CD8-positive, alpha-beta memory T cell (primary cell): ENCODE measurements at regions not wholly inside any gene's neighbourhood (a gene's known extent, or its start where the extent isn't known, plus 50 kb on each side); places are given as distances from the start of the nearest gene placed in this dataset.
"Not testable (repeated sequence)": the region's sequence is repeated elsewhere in the genome, so short reads cannot be mapped to it uniquely, and the experiment has no call there.

Experiments
- CTCF ChIA-PET: fragments of 350-600 bp; sonication (Branson Sonifier 250); formaldehyde crosslinking; loops from one replicate; lab custom pipeline; 2021; ENCODE audit warnings: antibody characterized with exemption; lab: Charles Lee
- POLR2A ChIA-PET: fragments of 350-600 bp; sonication (Branson Sonifier 250); formaldehyde crosslinking; loops from one replicate; lab custom pipeline; 2021; ENCODE audit warnings: antibody characterized with exemption; lab: Charles Lee
- DNase-seq, 5 donors: peaks; one replicate each; pipeline versions ENCODE4 v3.0.0 to v3.0.0-alpha.2; 2020 to 2022; ENCODE audit warnings: mixed read lengths in 1 of 5
- H3K27ac ChIP-seq: one replicate; pipeline ENCODE4 v1.7.0; 2013; ENCODE audit warnings: low read depth, mild to moderate bottlenecking, low read length, moderate library complexity
- H3K27me3 ChIP-seq: 2 replicates; pipeline ENCODE4 v1.7.0; 2013; ENCODE audit warnings: low read length, mild to moderate bottlenecking; ENCODE audit not compliant: insufficient read depth, poor library complexity, severe bottlenecking
- H3K36me3 ChIP-seq: 2 replicates; pipeline ENCODE4 v1.7.0; 2013; ENCODE audit warnings: mild to moderate bottlenecking, low read length, moderate library complexity; ENCODE audit not compliant: insufficient read depth
- H3K4me1 ChIP-seq: 2 replicates; pipeline ENCODE4 v1.7.0; 2013; ENCODE audit warnings: mild to moderate bottlenecking, low read length, moderate library complexity; ENCODE audit not compliant: insufficient read depth
- H3K4me3 ChIP-seq: 2 replicates; pipeline ENCODE4 v1.7.0; 2013; ENCODE audit warnings: mild to moderate bottlenecking, low read length
- H3K9me3 ChIP-seq: 2 replicates; pipeline ENCODE4 v1.7.0; 2013; ENCODE audit warnings: mild to moderate bottlenecking, low read length
- H3K27ac Mint-ChIP-seq, 8 donors: one replicate each; pipeline ENCODE4 v1.8.0; 2020 to 2021; ENCODE audit warnings: mixed read lengths in 8 of 8, mild to moderate bottlenecking in 6 of 8, inconsistent platforms in 3 of 8, moderate library complexity in 3 of 8
- H3K27me3 Mint-ChIP-seq, 2 donors: one replicate each; pipeline ENCODE4 v1.8.0; 2020 to 2021; ENCODE audit warnings: mixed read lengths in 2 of 2, mild to moderate bottlenecking in 1 of 2, moderate library complexity in 1 of 2
- H3K36me3 Mint-ChIP-seq, 3 donors: one replicate each; pipeline ENCODE4 v1.8.0; 2020 to 2021; ENCODE audit warnings: mixed read lengths in 3 of 3, inconsistent platforms in 1 of 3, mild to moderate bottlenecking in 1 of 3
- H3K4me1 Mint-ChIP-seq, 3 donors: one replicate each; pipeline ENCODE4 v1.8.0; 2020 to 2021; ENCODE audit warnings: mixed read lengths in 3 of 3, inconsistent platforms in 1 of 3, mild to moderate bottlenecking in 1 of 3
- H3K4me3 Mint-ChIP-seq, 7 donors: one replicate each; pipeline ENCODE4 v1.8.0; 2020 to 2021; ENCODE audit warnings: mixed read lengths in 7 of 7, mild to moderate bottlenecking in 6 of 7, moderate library complexity in 4 of 7, inconsistent platforms in 2 of 7
- H3K9me3 Mint-ChIP-seq, 5 donors: one replicate each; pipeline ENCODE4 v1.8.0; 2020 to 2022; ENCODE audit warnings: mixed read lengths in 5 of 5, mild to moderate bottlenecking in 3 of 5, moderate library complexity in 2 of 5, inconsistent platforms in 1 of 5

GRCh38 chr10:33860552-33860951 is 526.1 kb upstream of the NRP1 start:
- H3K4me1 ChIP-seq: no peaks in the 10 kb centered on the region
- no peak for DNase-seq
- H3K36me3 Mint-ChIP-seq: no peaks in the 10 kb centered on the region
- H3K27me3 Mint-ChIP-seq: peaks cover 0 to 2% of the 10 kb centered on the region in 2 donors
- H3K27ac Mint-ChIP-seq: no peak overlapping the region
- H3K4me3 Mint-ChIP-seq: no peak overlapping the region
- H3K9me3 Mint-ChIP-seq: no peaks in the 10 kb centered on the region
- no peak overlapping the region for H3K4me3 ChIP-seq
- POLR2A ChIA-PET: no interaction called here
- CTCF ChIA-PET: no interaction called here
- H3K4me1 Mint-ChIP-seq: no peaks in the 10 kb centered on the region
- H3K9me3 ChIP-seq: no peaks in the 10 kb centered on the region
- H3K36me3 ChIP-seq: no peaks in the 10 kb centered on the region
- H3K27ac ChIP-seq: no peak overlapping the region
- no peaks in the 10 kb centered on the region for H3K27me3 ChIP-seq

GRCh38 chr10:33859319-33860022 is 525.0 kb upstream of the NRP1 start:
- DNase-seq: no peak
- Histone ChIP-seq H3K4me1 (no peaks in the 10 kb centered on the region), H3K27ac (no peak overlapping the region), H3K9me3 (no peaks in the 10 kb centered on the region), H3K27me3 (no peaks in the 10 kb centered on the region), H3K4me3 (no peak overlapping the region), H3K36me3 (no peaks in the 10 kb centered on the region)
- Mint-ChIP-seq H3K4me1 (no peaks in the 10 kb centered on the region), H3K27me3 (peaks cover 0 to 6% of the 10 kb centered on the region in 2 donors), H3K36me3 (no peaks in the 10 kb centered on the region), H3K9me3 (no peaks in the 10 kb centered on the region), H3K4me3 (no peak overlapping the region), H3K27ac (no peak overlapping the region)
- CTCF ChIA-PET: no interaction called here
- POLR2A ChIA-PET: no interaction called here

- Mint-ChIP-seq H3K27ac (no peak overlapping the region), H3K27me3 (peaks cover 0 to 10% of the 10 kb centered on the region in 2 donors), H3K36me3 (no peaks in the 10 kb centered on the region), H3K4me3 (no peak overlapping the region), H3K9me3 (no peaks in the 10 kb centered on the region), H3K4me1 (no peaks in the 10 kb centered on the region)
- Histone ChIP-seq H3K36me3 (no peaks in the 10 kb centered on the region), H3K4me1 (no peaks in the 10 kb centered on the region), H3K4me3 (no peak overlapping the region), H3K27me3 (no peaks in the 10 kb centered on the region), H3K27ac (no peak overlapping the region), H3K9me3 (no peaks in the 10 kb centered on the region)
- no peak for DNase-seq
- CTCF ChIA-PET: no interaction called here
- POLR2A ChIA-PET: no interaction called here
Observed at GRCh38 chr10:33858326-33858725, 523.9 kb upstream of the NRP1 start.

- CTCF ChIA-PET, DNase-seq: not testable (repeated sequence)
Observed at GRCh38 chr10:33853221-33853620, 518.8 kb upstream of the NRP1 start.

DNA sequence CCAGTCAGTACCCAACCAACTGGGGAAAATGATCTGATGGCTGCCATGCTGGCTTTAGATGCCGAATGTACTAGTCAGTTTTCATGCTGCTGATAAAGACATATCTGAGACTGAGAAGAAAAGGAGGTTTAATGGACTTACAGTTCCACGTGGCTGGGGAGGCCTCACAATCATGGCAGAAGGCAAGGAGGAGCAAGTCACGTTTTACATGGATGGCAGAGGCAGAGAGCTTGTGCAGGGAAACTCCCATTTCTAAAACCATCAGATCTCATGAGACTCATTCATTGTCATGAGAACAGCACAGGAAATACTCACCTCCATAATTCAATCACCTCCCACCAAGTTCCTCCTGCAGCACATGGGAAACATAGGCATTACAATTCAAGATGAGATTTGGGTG is 508.9 kb upstream of the NRP1 start:
- H3K9me3 ChIP-seq: no peaks in the 10 kb centered on the region
- H3K4me1 ChIP-seq: no peaks in the 10 kb centered on the region
- CTCF ChIA-PET: no interaction called here
- POLR2A ChIA-PET: interaction anchor here (0.6 kb wide), 1 partner anchor 688 kb away, joined by 3 read pairs; no protein-coding TSS in a partner anchor
- no peak for DNase-seq
- Mint-ChIP-seq H3K36me3 (peaks cover 0 to 4% (median 0%) of the 10 kb centered on the region in 3 donors), H3K9me3 (peaks cover 6 to 13% (median 9%) of the 10 kb centered on the region in 5 donors), H3K27ac (no peak overlapping the region), H3K4me3 (no peak overlapping the region), H3K27me3 (peaks cover 0 to 3% of the 10 kb centered on the region in 2 donors), H3K4me1 (no peaks in the 10 kb centered on the region)
- H3K27me3 ChIP-seq: no peaks in the 10 kb centered on the region
- H3K36me3 ChIP-seq: no peaks in the 10 kb centered on the region
- no peak overlapping the region for H3K27ac ChIP-seq
- H3K4me3 ChIP-seq: no peak overlapping the region

More at GRCh38 chr10:33853221-33853620, 518.8 kb upstream of the NRP1 start:
- H3K36me3 Mint-ChIP-seq, POLR2A ChIA-PET, H3K9me3 ChIP-seq, H3K27me3 Mint-ChIP-seq, H3K4me1 ChIP-seq, H3K4me1 Mint-ChIP-seq, H3K27ac Mint-ChIP-seq, H3K36me3 ChIP-seq, H3K4me3 Mint-ChIP-seq, H3K27me3 ChIP-seq, H3K4me3 ChIP-seq, H3K27ac ChIP-seq, H3K9me3 Mint-ChIP-seq: not testable (repeated sequence)

DNA sequence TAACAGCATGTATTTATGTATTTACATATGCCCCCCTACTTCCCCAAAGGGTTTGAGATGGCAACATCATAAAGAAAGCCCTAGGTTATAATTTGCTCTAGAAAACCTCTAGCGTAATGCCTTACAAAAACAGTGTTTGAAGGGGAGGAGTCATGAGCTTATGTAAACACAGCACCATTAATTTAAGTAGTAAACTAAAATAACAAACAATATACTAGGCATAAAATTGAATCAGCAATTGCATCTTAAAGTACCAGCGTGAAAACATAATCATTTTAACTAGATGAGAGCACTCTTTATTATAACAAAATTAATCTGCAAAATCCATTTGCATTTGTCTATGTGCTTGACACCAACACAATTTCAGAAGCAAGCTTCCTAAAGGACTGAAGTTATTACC is 507.2 kb upstream of the NRP1 start:
- Histone ChIP-seq H3K4me1 (no peaks in the 10 kb centered on the region), H3K27me3 (no peaks in the 10 kb centered on the region), H3K4me3 (no peak overlapping the region), H3K9me3 (no peaks in the 10 kb centered on the region), H3K27ac (no peak overlapping the region), H3K36me3 (no peaks in the 10 kb centered on the region)
- Mint-ChIP-seq H3K4me3 (no peak overlapping the region), H3K27ac (no peak overlapping the region), H3K4me1 (no peaks in the 10 kb centered on the region), H3K27me3 (peaks cover 0 to 2% of the 10 kb centered on the region in 2 donors), H3K9me3 (peaks cover 0 to 13% (median 9%) of the 10 kb centered on the region in 5 donors), H3K36me3 (peaks cover 0 to 4% (median 0%) of the 10 kb centered on the region in 3 donors)
- ChIA-PET POLR2A (no interaction called here), CTCF (no interaction called here)
- no peak for DNase-seq

GRCh38 chr10:33838731-33839130 is 504.3 kb upstream of the NRP1 start:
- H3K9me3 ChIP-seq: no peaks in the 10 kb centered on the region
- ChIA-PET CTCF (no interaction called here), POLR2A (no interaction called here)
- no peak overlapping the region for H3K27ac Mint-ChIP-seq
- no peak overlapping the region for H3K4me3 ChIP-seq
- H3K36me3 ChIP-seq: no peaks in the 10 kb centered on the region
- no peaks in the 10 kb centered on the region for H3K4me1 Mint-ChIP-seq
- no peaks in the 10 kb centered on the region for H3K36me3 Mint-ChIP-seq
- no peak overlapping the region for H3K4me3 Mint-ChIP-seq
- H3K27me3 Mint-ChIP-seq: peaks cover 0 to 2% of the 10 kb centered on the region in 2 donors
- H3K9me3 Mint-ChIP-seq: peaks cover 0 to 6% (median 4%) of the 10 kb centered on the region in 5 donors
- H3K27ac ChIP-seq: no peak overlapping the region
- no peak for DNase-seq
- no peaks in the 10 kb centered on the region for H3K27me3 ChIP-seq
- no peaks in the 10 kb centered on the region for H3K4me1 ChIP-seq

DNA sequence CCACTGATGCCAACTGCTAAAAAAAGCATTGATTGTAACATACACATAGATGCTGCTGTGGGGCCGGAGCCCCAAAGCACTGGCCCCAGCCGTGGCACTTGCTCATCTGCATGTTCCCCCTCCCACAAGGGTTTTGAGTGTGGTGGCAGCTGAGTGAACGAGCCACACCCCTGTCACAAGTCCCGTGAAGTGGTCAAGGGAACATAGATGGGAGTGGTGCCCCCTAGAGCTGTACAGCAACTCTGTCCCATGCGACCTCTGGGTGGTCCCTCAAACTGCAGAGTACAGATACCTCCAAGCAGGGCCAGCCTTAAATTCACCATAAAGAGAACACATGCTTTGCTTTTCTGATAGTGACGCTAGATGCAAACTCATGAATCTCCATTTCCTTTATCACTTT is 503.3 kb upstream of the NRP1 start:
- Histone ChIP-seq H3K9me3 (no peaks in the 10 kb centered on the region), H3K27ac (no peak overlapping the region), H3K36me3 (no peaks in the 10 kb centered on the region), H3K27me3 (no peaks in the 10 kb centered on the region), H3K4me3 (no peak overlapping the region), H3K4me1 (no peaks in the 10 kb centered on the region)
- Mint-ChIP-seq H3K4me1 (no peaks in the 10 kb centered on the region), H3K27me3 (peaks cover 0 to 2% of the 10 kb centered on the region in 2 donors), H3K36me3 (no peaks in the 10 kb centered on the region), H3K4me3 (no peak overlapping the region), H3K9me3 (peaks cover 0 to 2% (median 0%) of the 10 kb centered on the region in 5 donors), H3K27ac (no peak overlapping the region)
- CTCF ChIA-PET: no interaction called here
- POLR2A ChIA-PET: no interaction called here
- no peak for DNase-seq
